ENCODE measurements at regions not wholly inside any gene's neighbourhood (a gene's known extent, or its start where the extent isn't known, plus 50 kb on each side); places are given as distances from the start of the nearest gene placed in this dataset.

DNA sequence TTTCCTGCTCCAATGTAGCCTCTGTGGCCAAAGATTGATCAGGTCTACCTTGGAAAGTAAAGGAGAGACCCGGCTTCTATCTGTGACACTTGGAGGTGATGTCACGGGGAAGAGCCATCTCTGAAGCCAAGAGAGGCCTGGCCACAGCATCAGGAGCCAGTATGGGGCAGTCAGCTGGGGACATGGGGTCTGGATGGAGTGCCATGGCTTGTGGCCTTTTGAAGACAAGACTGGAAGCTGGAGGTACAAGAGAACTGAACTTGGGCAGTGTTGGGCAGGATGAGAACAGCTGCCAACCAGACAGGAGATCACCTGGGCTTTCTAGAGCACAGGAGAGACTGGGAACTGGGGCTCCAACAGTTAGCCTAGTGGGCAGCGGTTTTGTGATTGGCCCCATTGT, 190.7 kb downstream of the TENT4A start:
- TF ChIP-seq, protein P1, sequence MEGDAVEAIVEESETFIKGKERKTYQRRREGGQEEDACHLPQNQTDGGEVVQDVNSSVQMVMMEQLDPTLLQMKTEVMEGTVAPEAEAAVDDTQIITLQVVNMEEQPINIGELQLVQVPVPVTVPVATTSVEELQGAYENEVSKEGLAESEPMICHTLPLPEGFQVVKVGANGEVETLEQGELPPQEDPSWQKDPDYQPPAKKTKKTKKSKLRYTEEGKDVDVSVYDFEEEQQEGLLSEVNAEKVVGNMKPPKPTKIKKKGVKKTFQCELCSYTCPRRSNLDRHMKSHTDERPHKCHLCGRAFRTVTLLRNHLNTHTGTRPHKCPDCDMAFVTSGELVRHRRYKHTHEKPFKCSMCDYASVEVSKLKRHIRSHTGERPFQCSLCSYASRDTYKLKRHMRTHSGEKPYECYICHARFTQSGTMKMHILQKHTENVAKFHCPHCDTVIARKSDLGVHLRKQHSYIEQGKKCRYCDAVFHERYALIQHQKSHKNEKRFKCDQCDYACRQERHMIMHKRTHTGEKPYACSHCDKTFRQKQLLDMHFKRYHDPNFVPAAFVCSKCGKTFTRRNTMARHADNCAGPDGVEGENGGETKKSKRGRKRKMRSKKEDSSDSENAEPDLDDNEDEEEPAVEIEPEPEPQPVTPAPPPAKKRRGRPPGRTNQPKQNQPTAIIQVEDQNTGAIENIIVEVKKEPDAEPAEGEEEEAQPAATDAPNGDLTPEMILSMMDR (IDR thresholded peaks at IDR 0.05; ENCODE audit: borderline replicate concordance, insufficient read depth, low read depth, low read length) = no peak
- H3K4me3 ChIP-seq (ENCODE audit: low read depth, low read length) = no peak overlapping the region

DNA sequence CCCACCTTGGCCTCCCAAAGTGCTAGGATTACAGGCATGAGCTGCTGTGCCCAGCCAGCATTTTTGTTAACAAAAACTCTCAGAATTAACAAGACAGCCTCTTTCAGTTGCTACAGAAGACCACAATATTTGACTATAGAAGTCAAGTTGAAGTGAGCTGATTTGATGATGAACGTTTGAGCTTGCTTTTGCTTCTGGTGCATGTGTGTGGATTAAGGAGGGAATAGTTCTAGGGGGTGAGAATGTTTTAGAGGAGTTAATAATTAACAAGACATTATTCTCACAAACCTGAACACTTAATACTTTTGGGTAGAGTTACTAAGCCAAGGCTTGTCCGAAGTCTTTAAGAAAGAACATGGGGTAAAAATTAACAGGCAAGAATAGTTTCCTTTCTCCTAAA, 191.6 kb downstream of the TENT4A start:
- TF ChIP-seq, protein P1 (IDR thresholded peaks at IDR 0.05; ENCODE audit: borderline replicate concordance, insufficient read depth, low read depth, low read length) = no peak
- H3K4me3 ChIP-seq (ENCODE audit: low read depth, low read length) = no peak overlapping the region

DNA sequence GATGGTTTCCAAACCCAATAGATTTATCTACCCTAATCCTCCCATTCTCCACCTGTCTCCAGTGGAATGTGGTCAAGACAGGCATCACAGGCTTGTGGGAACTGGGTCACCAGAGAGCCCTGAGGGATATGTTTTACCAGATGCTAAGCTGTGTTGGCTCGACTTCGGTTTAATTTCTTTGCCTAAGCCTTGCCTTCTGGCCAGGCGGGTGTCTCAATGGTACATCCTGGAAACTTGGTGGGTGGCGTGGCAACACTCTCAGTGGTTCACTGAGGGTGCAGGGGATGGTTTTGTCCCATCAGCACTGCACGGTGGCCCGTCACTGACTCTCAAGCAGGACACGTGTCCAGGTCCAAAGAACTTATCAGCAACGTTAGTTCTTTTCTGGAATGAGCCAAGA, 192.2 kb downstream of the TENT4A start:
- H3K4me3 ChIP-seq (ENCODE audit: low read depth, low read length) = no peak overlapping the region
- TF ChIP-seq, protein P1 (IDR thresholded peaks at IDR 0.05; ENCODE audit: borderline replicate concordance, insufficient read depth, low read depth, low read length) = no peak

DNA sequence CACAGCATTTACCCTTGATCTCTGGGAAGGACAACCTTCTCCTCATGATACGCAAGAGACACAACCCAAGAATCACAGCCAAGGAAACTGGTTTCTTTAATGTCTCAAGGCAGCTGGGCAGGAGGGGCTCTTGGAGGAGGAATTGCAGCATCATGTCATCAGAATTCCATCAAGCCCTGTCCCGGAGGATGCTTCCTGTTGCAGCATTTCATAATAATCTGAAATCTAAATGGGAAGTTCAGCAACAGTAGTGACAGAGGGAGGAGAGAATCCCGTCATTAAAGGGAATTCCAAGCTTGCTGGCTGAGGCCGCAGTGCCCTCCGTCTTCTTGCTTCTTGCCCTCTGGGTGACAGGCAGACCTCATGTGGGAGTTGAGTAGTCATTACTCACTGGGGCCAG, 192.7 kb downstream of the TENT4A start:
- TF ChIP-seq, protein P1 (IDR thresholded peaks at IDR 0.05; ENCODE audit: borderline replicate concordance, insufficient read depth, low read depth, low read length) = no peak
- H3K4me3 ChIP-seq (ENCODE audit: low read depth, low read length) = no peak overlapping the region

DNA sequence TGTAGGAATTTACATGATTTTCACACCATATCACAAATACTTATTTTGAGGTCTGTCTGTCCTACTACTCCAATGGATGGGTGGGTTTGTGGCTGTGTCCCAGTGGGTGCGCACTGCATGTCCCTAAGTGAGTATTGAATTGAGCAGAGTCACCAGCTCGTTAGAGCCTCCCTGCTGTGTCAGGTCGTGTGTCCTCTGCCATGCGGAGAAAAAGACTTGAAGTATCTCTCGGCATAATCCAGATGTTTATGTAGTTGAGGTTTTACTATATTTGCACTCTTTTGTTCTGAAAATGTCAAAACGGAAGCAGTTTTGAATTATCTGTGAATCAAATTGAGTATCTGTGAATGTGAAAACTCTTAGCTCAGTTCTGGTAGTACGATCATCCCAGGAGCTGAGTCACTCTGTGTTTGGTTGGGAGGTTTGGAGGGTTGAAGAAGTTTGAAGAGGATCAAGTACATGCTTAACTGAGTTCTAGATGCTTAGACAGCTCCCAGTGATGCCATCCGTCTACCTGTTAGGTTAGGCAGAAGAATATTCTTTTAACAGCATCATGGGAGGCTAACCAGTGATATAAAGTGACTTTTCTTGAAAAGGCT, 194.2 kb downstream of the TENT4A start:
- TF ChIP-seq, protein P1 (IDR thresholded peaks at IDR 0.05; ENCODE audit: borderline replicate concordance, insufficient read depth, low read depth, low read length) = no peak
- H3K4me3 ChIP-seq (ENCODE audit: low read depth, low read length) = no peak overlapping the region

DNA sequence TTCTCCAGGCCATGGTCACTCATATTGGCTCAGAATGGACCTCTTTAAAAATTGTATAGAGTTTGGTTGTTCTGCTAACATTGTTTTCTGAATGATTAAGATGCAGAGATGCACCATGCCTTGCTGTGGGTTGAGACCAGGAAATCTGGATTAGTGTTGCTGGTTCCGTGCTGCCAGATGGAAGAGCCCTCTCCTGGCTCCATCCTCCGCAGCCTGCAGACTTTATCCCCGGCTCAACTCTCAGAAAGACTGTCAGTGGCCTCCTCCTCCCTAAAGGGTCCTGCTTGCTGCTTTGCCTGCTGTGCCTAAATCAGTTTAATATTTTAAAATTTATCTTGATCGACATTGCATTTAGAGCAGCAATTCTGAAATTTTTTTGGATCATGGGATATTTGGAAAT, 196.7 kb downstream of the TENT4A start:
- TF ChIP-seq, protein P1 (IDR thresholded peaks at IDR 0.05; ENCODE audit: borderline replicate concordance, insufficient read depth, low read depth, low read length) = no peak
- H3K4me3 ChIP-seq (ENCODE audit: low read depth, low read length) = no peak overlapping the region

DNA sequence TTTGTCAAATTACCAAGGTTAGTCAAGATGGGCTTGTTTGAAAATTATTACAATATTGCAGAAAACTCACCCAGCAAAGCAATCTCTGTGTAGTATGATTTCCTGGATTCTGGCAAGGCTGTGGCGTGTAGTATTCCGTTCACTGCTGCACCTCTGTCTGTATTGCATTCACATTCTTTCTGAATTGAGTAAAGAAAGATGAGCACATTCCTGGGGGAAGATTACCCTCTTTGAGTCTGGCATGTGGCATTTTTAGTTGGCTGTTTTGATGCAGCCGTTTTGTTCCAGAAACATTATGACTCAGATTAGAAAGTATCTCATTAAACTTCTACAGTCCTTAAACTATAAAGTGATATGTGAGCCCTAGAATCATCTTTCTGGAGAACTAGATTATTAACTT, 197.7 kb downstream of the TENT4A start:
- no peak overlapping the region for H3K4me3 ChIP-seq (ENCODE audit: low read depth, low read length)
- TF ChIP-seq, protein P1 (IDR thresholded peaks at IDR 0.05; ENCODE audit: borderline replicate concordance, insufficient read depth, low read depth, low read length) = no peak
